H1 (cell line): ENCODE measurements at regions not wholly inside any gene's neighbourhood (a gene's known extent, or its start where the extent isn't known, plus 50 kb on each side); places are given as distances from the start of the nearest gene placed in this dataset.

Experiments
- BACH1 ChIP-seq: IDR thresholded peaks from 2 replicates; pipeline ENCODE4 v1.6.1; 2012; ENCODE audit warnings: low read length, improper control_type of control experiment
- CTCF ChIP-seq, 3 experiments: IDR thresholded peaks; 1 replicate in 2 of 3; 2 replicates in 1 of 3; pipeline versions ENCODE4 v1.5.1 to v1.6.1; 2011; ENCODE audit warnings: low read length in 3 of 3, mild to moderate bottlenecking in 3 of 3, inconsistent platforms in 2 of 3, low read depth in 1 of 3, moderate library complexity in 1 of 3; ENCODE audit not compliant: insufficient read depth in 1 of 3; ENCODE audit errors: control extremely low read depth in 1 of 3
- FOSL1 ChIP-seq: IDR thresholded peaks from 2 replicates; pipeline ENCODE4 v1.6.1; 2011; ENCODE audit warnings: mild to moderate bottlenecking, low read depth, low read length, moderate library complexity; ENCODE audit not compliant: insufficient read depth
- HDAC2 ChIP-seq, 2 experiments: fragments of 300-600 bp in 1 of 2; sonication (generic) in 1 of 2; IDR thresholded peaks; 2 replicates each; pipeline ENCODE4 v1.6.1; 2011 to 2012; ENCODE audit warnings: low read depth in 2 of 2, low read length in 2 of 2, mild to moderate bottlenecking in 2 of 2, moderate library complexity in 2 of 2, borderline replicate concordance in 1 of 2, inconsistent platforms in 1 of 2
- NANOG ChIP-seq: IDR thresholded peaks from 2 replicates; pipeline ENCODE4 v1.6.1; 2011; ENCODE audit warnings: low read length, low read depth, mild to moderate bottlenecking, inconsistent platforms; ENCODE audit not compliant: insufficient read depth, poor library complexity, severe bottlenecking
- POLR2AphosphoS5 ChIP-seq: IDR thresholded peaks from 2 replicates; pipeline ENCODE4 v1.6.1; 2011; ENCODE audit warnings: low read depth, low read length

GRCh38 chr6:4611429-4612129 lies 164.6 kb upstream of the CDYL start (continued):
- TF ChIP-seq CTCF (IDR thresholded peaks at IDR 0.05; ENCODE audit: control extremely low read depth in 1 of 3, insufficient read depth in 1 of 3, low read depth in 1 of 3, low read length in 3 of 3) = no peak
- TF ChIP-seq FOSL1 = no peak
- no peak for TF ChIP-seq BACH1
- TF ChIP-seq HDAC2 (IDR thresholded peaks at IDR 0.05; ENCODE audit: borderline replicate concordance in 1 of 2, low read depth in 2 of 2, low read length in 2 of 2) = no peak
- no peak for TF ChIP-seq NANOG
- TF ChIP-seq POLR2AphosphoS5 = no peak
